ENCODE measurements at regions not wholly inside any gene's neighbourhood (a gene's known extent, or its start where the extent isn't known, plus 50 kb on each side); places are given as distances from the start of the nearest gene placed in this dataset.

DNA sequence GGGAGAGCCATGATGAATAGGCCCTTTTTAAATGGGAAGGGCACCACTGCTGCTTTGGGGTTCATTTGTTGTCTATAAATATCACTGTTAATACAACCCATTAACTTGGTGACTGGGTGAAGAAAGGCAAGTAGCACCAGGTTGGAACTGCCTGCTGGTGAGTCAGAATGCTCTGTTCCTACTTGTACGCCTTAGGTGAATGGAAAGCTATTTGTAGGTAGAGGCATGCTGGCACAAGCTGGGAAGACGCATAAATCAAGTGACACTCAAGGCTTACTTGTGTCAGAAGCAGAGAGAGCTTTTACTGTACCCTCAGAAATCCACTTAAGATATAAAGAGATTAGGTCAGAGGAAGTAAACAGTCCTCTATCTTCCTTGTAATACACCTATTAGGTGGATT is 142.5 kb downstream of the TMX1 start:
- TF ChIP-seq, protein P1, sequence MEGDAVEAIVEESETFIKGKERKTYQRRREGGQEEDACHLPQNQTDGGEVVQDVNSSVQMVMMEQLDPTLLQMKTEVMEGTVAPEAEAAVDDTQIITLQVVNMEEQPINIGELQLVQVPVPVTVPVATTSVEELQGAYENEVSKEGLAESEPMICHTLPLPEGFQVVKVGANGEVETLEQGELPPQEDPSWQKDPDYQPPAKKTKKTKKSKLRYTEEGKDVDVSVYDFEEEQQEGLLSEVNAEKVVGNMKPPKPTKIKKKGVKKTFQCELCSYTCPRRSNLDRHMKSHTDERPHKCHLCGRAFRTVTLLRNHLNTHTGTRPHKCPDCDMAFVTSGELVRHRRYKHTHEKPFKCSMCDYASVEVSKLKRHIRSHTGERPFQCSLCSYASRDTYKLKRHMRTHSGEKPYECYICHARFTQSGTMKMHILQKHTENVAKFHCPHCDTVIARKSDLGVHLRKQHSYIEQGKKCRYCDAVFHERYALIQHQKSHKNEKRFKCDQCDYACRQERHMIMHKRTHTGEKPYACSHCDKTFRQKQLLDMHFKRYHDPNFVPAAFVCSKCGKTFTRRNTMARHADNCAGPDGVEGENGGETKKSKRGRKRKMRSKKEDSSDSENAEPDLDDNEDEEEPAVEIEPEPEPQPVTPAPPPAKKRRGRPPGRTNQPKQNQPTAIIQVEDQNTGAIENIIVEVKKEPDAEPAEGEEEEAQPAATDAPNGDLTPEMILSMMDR (conservative IDR thresholded peaks at IDR 0.05 in 1 of 2, IDR thresholded peaks at IDR 0.05 in 1 of 2; ENCODE audit: low read depth in 1 of 2, low read length in 2 of 2) = no peak
- TF ChIP-seq EZH2 (IDR thresholded peaks at IDR 0.05; ENCODE audit: low read length, missing control alignments) = no peak

Measured in fibroblast of lung (primary cell).